Right lobe of liver (tissue), 6 donors: ENCODE measurements at regions not wholly inside any gene's neighbourhood (a gene's known extent, or its start where the extent isn't known, plus 50 kb on each side); places are given as distances from the start of the nearest gene placed in this dataset.

Source experiments
- ATAC-seq, 4 donors: fragments of 200-7000 bp; cut with Tn5 transposase; one replicate each; pipeline ENCODE4 v1.9.1; 2020; ENCODE audit warnings: mild to moderate bottlenecking in 4 of 4, moderate library complexity in 4 of 4
- DNase-seq, 3 donors: peaks; one replicate each; pipeline ENCODE4 v3.0.0-alpha.2; 2020
- H3K27ac ChIP-seq, 3 donors: fragments of 200-600 bp; one replicate each; pipeline ENCODE4 v1.8.0; 2022
- H3K27me3 ChIP-seq, 2 donors: fragments of 200-600 bp; one replicate each; pipeline ENCODE4 v1.8.0; 2022
- H3K36me3 ChIP-seq, 4 donors: fragments of 200-600 bp; sonication (generic) in 1 of 4; one replicate each; pipeline versions ENCODE4 v1.5.1 to v1.8.0; 2017 to 2022; ENCODE audit warnings: control low read depth in 1 of 4
- H3K4me1 ChIP-seq, 4 donors: fragments of 200-600 bp; sonication (generic) in 1 of 4; one replicate each; pipeline versions ENCODE4 v1.5.1 to v1.8.0; 2017 to 2022; ENCODE audit warnings: control low read depth in 1 of 4
- H3K4me3 ChIP-seq, 3 donors: fragments of 200-600 bp; one replicate each; pipeline ENCODE4 v1.8.0; 2022
- H3K9me3 ChIP-seq, 4 donors: fragments of 200-600 bp; sonication (generic) in 1 of 4; one replicate each; pipeline versions ENCODE4 v1.5.1 to v1.8.0; 2017 to 2022; ENCODE audit warnings: control low read depth in 1 of 4
- POLR2A ChIP-seq: fragments of 450-650 bp; IDR thresholded peaks from one replicate; pipeline ENCODE4 v1.6.1; 2017; ENCODE audit warnings: antibody characterized with exemption, mild to moderate bottlenecking
- WGBS: methylation state at CpG from one replicate; pipeline ENCODE4 v1.1.6; 2018; ENCODE audit warnings: low coverage, low lambda C conversion rate; ENCODE audit not compliant: insufficient coverage; ENCODE audit errors: missing lambda C conversion rate; 5-methylcytosine and 5-hydroxymethylcytosine counted together
- intact Hi-C, 2 donors: fragments of 100-400 bp; cut with DNase I; formaldehyde crosslinking; loops; one replicate each; pipeline versions ENCODE4 v1.11.2 to v1.14.1; 2022
- TF ChIP-seq, protein P1 (sequence below), 4 donors: fragments of 200-600 bp in 3 of 4; fragments of 450-650 bp in 1 of 4; IDR thresholded peaks; one replicate each; pipeline versions ENCODE4 v1.5.1 to v1.8.0; 2016 to 2022; ENCODE audit warnings: antibody characterized with exemption in 4 of 4, mild to moderate bottlenecking in 2 of 4
- donor health status: DM: no; HTN: yes; CAD: no.
- donor health status: DM: no; HTN: no; CAD: no.
- donor health status: DM: no; HTN: no; CAD: no.
- donor health status: DM: no; HTN: yes; CAD: no.
- donor health status: DM: no; HTN: yes; CAD: no.

GRCh38 chr1:209062863-209063262, 520.7 kb upstream of the CAMK1G start:
- H3K9me3 ChIP-seq = no peaks in the 10 kb centered on the region
- no peak overlapping the region for H3K4me3 ChIP-seq
- H3K4me1 ChIP-seq = no peaks in the 10 kb centered on the region
- no peaks in the 10 kb centered on the region for H3K36me3 ChIP-seq
- no CpG with 5 or more reads among the region's 1 CpG for WGBS
- H3K27ac ChIP-seq = no peak overlapping the region
- H3K27me3 ChIP-seq = no peaks in the 10 kb centered on the region
- DNase-seq = no peak
- ATAC-seq = no peak
- intact Hi-C loops = no loop called here
- TF ChIP-seq, protein P1, sequence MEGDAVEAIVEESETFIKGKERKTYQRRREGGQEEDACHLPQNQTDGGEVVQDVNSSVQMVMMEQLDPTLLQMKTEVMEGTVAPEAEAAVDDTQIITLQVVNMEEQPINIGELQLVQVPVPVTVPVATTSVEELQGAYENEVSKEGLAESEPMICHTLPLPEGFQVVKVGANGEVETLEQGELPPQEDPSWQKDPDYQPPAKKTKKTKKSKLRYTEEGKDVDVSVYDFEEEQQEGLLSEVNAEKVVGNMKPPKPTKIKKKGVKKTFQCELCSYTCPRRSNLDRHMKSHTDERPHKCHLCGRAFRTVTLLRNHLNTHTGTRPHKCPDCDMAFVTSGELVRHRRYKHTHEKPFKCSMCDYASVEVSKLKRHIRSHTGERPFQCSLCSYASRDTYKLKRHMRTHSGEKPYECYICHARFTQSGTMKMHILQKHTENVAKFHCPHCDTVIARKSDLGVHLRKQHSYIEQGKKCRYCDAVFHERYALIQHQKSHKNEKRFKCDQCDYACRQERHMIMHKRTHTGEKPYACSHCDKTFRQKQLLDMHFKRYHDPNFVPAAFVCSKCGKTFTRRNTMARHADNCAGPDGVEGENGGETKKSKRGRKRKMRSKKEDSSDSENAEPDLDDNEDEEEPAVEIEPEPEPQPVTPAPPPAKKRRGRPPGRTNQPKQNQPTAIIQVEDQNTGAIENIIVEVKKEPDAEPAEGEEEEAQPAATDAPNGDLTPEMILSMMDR (IDR thresholded peaks at IDR 0.05) = no peak

DNA sequence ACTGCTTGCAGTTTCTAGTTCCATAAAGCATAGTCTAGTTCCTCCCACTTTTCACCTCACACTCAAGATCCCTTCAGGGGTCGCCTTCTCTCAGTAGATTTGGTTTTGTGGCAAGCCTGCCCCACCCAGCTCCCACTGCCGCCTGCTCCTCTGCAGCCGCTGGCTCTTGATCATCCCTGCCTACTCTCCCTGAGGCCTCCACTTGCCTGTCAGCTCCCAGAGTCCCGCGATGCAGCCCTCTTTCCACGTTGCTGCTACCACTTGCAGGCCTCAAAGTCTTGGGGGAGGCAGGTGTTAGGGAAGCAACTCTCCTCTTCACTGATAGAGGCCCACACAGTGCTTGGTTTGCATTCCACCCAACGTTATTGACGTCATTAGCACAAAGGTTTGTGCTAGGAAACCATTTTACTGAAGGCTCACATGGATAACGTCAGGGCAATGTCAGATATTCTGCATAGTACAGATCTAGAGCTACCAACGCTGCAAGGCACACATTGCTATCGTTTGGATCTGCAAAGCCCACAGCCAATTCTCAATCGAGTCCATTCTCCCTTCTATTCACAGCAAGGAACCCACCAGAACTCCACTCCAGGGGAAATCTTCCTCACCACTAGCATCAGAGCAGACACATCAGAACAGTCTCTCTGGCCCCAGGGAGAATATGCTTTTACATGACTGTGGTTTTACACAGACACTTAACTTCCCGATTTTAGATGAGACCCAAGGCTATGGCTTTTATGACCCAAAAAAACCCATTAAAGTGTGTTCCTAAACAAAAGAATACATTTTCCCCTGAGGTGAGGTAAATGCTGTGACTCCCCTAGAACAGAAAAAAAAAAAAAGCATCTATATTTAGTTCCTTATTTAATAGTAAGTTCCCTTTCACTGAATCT, 519.5 kb upstream of the CAMK1G start:
- Histone ChIP-seq H3K27ac (no peak overlapping the region), H3K4me1 (peaks cover 0 to 6% (median 0%) of the 10 kb centered on the region in 4 donors), H3K36me3 (no peaks in the 10 kb centered on the region), H3K4me3 (no peak overlapping the region), H3K27me3 (no peaks in the 10 kb centered on the region), H3K9me3 (no peaks in the 10 kb centered on the region)
- intact Hi-C loops = no loop called here
- 59% methylated on average over 9 of the region's 13 CpGs for WGBS
- no peak for TF ChIP-seq POLR2A
- TF ChIP-seq, protein P1 (IDR thresholded peaks at IDR 0.05) = no peak
- ATAC-seq (no peak), DNase-seq (no peak)

DNA sequence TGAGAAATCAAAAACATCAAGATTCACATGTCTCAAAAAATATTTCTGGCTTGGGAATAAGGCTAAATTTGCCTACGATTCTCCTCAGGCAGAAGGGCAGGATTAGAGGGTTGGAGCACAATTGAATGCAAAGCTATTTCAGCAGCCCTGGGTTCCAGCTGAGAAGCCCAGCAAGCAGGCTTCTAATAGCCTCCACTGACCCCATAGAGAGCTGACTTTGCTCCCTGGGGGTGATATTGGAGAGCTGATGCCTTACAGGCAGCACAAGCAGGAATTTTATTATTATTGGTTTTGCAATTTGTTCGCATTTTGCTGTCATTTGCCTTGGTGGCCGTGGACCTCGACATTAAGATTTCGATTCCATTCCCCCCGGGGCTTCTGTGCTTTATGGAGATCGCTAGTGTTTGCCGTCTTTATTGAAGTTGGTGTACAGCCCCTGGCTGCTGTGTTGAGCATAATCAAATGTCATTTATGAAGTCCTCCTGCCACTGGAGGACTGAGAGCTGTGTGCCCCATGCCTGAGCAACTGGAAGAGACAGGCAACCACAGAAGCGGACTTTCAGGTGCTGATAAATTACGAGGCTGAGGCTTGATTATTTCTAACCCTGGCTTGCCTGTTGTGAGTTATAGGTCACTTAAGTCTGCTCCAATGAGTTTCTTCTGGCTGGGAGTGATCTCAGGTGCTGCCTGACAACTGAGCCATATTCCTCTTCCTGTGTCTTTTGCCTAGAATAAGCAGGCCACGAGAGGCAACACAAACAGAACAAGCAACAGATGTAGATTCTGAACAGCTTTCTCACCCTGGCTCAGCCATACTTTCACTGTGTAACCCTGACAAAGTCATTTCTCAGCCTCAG, 518.4 kb upstream of the CAMK1G start:
- no peaks in the 10 kb centered on the region for H3K27me3 ChIP-seq
- DNase-seq (no peak), ATAC-seq (no peak)
- no peaks in the 10 kb centered on the region for H3K9me3 ChIP-seq
- H3K36me3 ChIP-seq = no peaks in the 10 kb centered on the region
- WGBS = 90% methylated on average over 9 of the region's 11 CpGs
- H3K4me1 ChIP-seq = peaks cover 0 to 7% (median 0%) of the 10 kb centered on the region in 4 donors
- intact Hi-C loops = no loop called here
- TF ChIP-seq, protein P1 (IDR thresholded peaks at IDR 0.05) = no peak
- no peak for TF ChIP-seq POLR2A
- H3K4me3 ChIP-seq = no peak overlapping the region
- H3K27ac ChIP-seq = no peak overlapping the region

GRCh38 chr1:209072481-209072880, 511.0 kb upstream of the CAMK1G start:
- TF ChIP-seq, protein P1 (IDR thresholded peaks at IDR 0.05) = no peak
- no peak for TF ChIP-seq POLR2A
- no peak overlapping the region for H3K4me3 ChIP-seq
- ATAC-seq (no peak), DNase-seq (no peak)
- no peaks in the 10 kb centered on the region for H3K27me3 ChIP-seq
- intact Hi-C loops = no loop called here
- peak overlapping the region in 1 of 3 donors; percentile 60 for H3K27ac ChIP-seq
- no peaks in the 10 kb centered on the region for H3K9me3 ChIP-seq
- H3K36me3 ChIP-seq = no peaks in the 10 kb centered on the region
- peaks cover 0 to 29% (median 9%) of the 10 kb centered on the region in 4 donors for H3K4me1 ChIP-seq
